ENCODE measurements at regions not wholly inside any gene's neighbourhood (a gene's known extent, or its start where the extent isn't known, plus 50 kb on each side); places are given as distances from the start of the nearest gene placed in this dataset.
"Not testable (repeated sequence)": the region's sequence is repeated elsewhere in the genome, so short reads cannot be mapped to it uniquely, and the experiment has no call there.

DNA sequence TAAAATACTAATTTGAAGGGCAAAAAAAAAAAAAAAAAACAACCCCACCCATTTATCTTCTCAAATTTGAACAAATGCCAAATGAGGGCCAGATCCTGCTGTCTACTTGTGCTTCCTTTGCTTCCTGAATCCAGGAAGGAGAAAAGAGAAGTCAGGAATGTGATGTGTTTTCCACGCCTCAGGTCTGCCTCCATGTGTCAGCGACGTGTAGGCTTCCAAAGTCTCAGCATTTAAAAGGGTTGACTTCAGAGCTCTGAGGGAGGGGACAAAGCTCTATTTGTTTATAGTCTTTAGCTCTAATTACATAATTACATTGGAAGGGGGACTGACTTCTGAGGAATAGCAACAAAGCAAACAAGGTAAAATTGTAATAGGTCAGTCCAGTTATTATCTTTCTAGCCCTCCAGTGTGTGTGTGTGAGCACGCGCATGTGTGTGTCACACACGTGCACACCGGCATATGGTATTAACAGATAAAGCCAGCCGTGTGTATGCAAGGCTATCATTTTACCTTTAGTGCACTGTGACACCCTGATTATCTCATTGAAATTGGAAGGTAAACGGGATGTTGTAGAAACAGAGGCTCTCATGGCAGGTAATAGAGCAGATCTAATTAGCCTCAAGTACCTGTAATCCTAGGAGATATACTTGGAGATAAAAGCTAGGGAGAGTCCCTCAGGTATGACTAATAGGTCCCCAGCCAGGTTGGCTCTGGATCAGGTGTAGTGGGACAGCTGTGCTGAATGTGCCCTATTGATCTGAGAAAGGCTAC lies 911.4 kb upstream of the ZEB2 start:
- no peak for DNase-seq (ENCODE audit: low read depth in 2 of 2, low spot score in 1 of 2)

GRCh38 chr2:145423809-145424208 lies 903.9 kb upstream of the ZEB2 start:
- no peak for DNase-seq (ENCODE audit: low read depth in 2 of 2, low spot score in 1 of 2)

- DNase-seq (ENCODE audit: low read depth in 2 of 2, low spot score in 1 of 2): no peak
Measured at GRCh38 chr2:145422576-145422975, 902.7 kb upstream of the ZEB2 start.

- DNase-seq (ENCODE audit: low read depth in 2 of 2, low spot score in 1 of 2): no peak
Measured at GRCh38 chr2:145421841-145422240, 901.9 kb upstream of the ZEB2 start.

- DNase-seq (ENCODE audit: low read depth in 2 of 2, low spot score in 1 of 2): no peak
Measured at GRCh38 chr2:145416640-145417039, 896.7 kb upstream of the ZEB2 start.

- DNase-seq (ENCODE audit: low read depth in 2 of 2, low spot score in 1 of 2): no peak
Measured at GRCh38 chr2:145415151-145415550, 895.2 kb upstream of the ZEB2 start.

GRCh38 chr2:145413261-145414030 lies 893.5 kb upstream of the ZEB2 start:
- no peak for DNase-seq (ENCODE audit: low read depth in 2 of 2, low spot score in 1 of 2)

DNA sequence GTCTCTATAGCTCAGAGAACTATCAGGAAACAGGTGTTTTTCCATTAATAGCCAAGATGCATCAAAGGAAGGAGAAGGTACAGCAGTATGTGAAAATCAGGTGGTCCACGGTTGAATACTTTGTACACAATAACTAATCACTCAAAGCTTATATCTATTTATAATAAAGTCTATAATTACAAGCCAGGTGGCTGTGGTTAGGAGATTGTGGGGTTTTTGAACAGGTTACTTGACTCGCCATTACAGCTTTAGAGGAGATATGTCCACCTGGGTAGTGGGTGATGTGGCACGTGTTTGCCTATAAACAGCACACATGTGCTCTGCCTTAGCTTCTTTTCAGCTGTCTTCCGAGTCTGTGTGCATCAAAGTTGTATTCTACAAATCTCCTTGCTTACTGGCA lies 892.2 kb upstream of the ZEB2 start:
- DNase-seq (ENCODE audit: low read depth in 2 of 2, low spot score in 1 of 2): no peak

- DNase-seq (ENCODE audit: low read depth in 2 of 2, low spot score in 1 of 2): no peak
Measured at GRCh38 chr2:145411493-145411892, 891.6 kb upstream of the ZEB2 start.

- DNase-seq (ENCODE audit: low read depth in 2 of 2, low spot score in 1 of 2): no peak
Measured at GRCh38 chr2:145410086-145410485, 890.2 kb upstream of the ZEB2 start.

- DNase-seq (ENCODE audit: low read depth in 2 of 2, low spot score in 1 of 2): no peak
Measured at GRCh38 chr2:145408980-145409379, 889.1 kb upstream of the ZEB2 start.

DNA sequence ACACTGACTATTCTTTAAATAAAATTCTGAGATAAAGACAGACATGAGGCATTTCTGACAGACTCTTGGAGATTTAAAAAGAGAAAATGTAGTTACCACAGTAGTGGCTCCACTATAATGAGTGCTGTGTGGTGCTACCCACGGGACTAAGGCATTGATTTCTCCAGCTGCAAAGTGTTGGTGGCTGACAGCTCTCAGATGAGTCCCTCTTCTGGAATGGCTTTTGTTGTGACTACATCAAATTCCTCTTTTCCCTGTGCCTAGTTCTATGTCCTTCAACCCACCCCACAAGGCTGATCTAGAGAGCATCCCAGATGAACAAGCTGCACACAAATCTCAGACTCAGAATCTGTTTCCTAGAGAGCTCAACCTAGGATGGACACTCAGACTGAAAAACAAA lies 884.8 kb upstream of the ZEB2 start:
- no peak for DNase-seq (ENCODE audit: low read depth in 2 of 2, low spot score in 1 of 2)

GRCh38 chr2:145402706-145403277 lies 882.9 kb upstream of the ZEB2 start:
- no peak for DNase-seq (ENCODE audit: low read depth in 2 of 2, low spot score in 1 of 2)

DNA sequence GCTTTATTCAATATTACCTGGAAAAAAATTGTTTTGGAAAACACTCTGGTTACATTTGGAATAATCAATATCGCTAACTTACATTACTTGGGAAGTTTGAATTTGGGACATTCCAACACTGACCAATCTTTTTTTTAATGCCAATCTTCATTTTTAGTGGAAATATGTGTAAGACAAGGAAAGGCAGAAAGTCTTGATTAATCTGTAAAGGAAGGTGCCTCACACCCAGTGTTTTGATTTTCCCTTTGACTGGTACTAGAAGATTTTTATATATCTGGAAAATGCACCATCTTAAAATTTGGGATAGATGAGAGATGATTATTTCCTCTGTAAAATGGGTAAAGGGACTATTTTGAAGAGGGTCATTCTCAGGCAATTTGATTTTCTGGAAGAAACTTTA lies 879.2 kb upstream of the ZEB2 start:
- DNase-seq (ENCODE audit: low read depth in 2 of 2, low spot score in 1 of 2): no peak

- no peak for DNase-seq (ENCODE audit: low read depth in 2 of 2, low spot score in 1 of 2)
Measured at GRCh38 chr2:145394181-145394580, 874.3 kb upstream of the ZEB2 start.

- DNase-seq (ENCODE audit: low read depth in 2 of 2, low spot score in 1 of 2): no peak
Measured at GRCh38 chr2:145386973-145387372, 867.1 kb upstream of the ZEB2 start.

DNA sequence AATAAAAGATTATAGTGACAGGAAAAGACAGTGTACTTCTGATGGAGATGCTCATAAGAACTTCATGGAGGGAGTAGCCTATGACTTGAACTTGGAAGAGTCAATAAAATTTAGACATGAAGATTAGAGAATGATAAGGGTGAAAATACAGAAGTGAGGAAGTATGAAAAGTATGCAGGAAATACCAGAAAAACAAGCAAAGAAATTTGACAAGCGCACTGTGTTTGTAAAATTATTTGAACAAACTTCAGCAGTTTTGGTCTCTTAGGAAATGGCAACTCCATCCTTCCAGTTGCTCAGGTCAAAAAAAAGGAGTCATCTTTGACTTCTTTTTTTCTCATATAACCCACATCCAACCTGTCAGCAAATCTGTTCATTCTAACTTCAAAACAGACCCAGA lies 864.0 kb upstream of the ZEB2 start:
- DNase-seq (ENCODE audit: low read depth in 2 of 2, low spot score in 1 of 2): no peak

DNA sequence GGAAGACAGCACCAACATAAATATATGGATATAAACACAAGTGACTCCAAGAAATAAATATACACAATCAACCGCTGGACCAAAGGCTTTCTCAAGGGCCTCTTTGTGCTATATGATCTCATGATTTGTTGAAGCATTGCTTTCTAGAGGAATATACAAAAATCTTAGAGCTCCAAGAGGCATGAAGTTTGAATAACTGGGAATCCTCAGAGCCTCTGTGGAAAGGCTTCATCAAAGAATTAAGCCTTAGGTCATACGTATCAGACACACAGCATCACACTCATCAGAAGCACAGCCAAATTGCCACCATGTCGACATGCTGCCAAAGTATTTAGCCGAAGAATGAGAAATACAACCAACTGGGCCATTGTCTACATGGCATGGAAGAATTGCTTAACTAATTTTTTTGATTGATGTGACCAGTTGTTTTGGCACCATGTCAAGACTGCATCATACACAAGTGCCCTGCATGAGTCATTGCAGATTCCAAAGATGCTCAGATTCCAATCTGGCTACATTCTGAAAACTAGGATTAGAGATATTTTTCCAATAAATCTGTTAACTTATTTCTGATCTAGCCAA lies 860.6 kb upstream of the ZEB2 start:
- DNase-seq (ENCODE audit: low read depth in 2 of 2, low spot score in 1 of 2): no peak

- DNase-seq (ENCODE audit: low read depth in 2 of 2, low spot score in 1 of 2): no peak
Measured at GRCh38 chr2:145379934-145380333, 860.0 kb upstream of the ZEB2 start.

DNA sequence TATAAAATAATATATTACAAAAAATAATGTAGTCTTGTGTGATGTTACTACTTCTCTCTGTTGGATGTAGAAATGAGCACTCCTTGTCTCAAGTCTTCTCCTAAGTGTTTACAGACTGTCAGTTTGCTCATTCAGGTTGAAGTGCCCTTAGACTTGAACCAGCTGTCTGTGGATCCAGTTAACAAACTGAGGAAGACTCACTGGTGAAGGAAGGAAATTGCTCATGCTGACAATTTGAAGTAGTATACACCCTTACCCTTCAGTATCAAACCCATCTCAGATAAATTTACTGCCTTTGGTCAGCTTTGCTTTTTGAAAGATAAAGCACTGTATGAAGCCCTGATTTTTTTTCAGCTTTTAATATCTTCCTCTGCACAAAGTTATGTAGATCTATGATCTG lies 854.2 kb upstream of the ZEB2 start:
- no peak for DNase-seq (ENCODE audit: low read depth in 2 of 2, low spot score in 1 of 2)

- DNase-seq (ENCODE audit: low read depth in 2 of 2, low spot score in 1 of 2): not testable (repeated sequence)
Measured at GRCh38 chr2:145367334-145367733, 847.4 kb upstream of the ZEB2 start.

DNA sequence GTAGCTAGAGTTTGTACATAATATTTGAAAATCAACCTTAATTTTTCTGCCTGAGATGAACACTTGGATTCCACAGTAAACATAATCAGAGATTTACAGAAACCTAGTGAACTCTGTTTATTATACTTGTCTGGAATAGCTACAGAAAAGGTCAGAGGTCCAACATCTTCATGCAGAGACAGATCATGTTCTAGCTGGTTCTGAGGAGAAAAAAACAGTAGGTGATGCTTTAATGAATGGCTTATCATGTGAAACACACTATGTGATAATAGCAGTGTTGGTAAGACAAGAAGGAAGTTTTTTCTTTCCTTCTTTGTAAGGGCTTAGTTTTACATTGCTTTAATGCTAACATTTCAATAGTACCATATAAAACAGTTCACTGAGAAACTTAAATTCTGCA lies 846.4 kb upstream of the ZEB2 start:
- DNase-seq (ENCODE audit: low read depth in 2 of 2, low spot score in 1 of 2): no peak

Data from stimulated activated CD8-positive, alpha-beta memory T cell treated with anti-CD3 and anti-CD28 coated beads, Interleukin-4, amount 100 ng/mL, for 1 hour (primary cell).